ENCODE measurements at regions not wholly inside any gene's neighbourhood (a gene's known extent, or its start where the extent isn't known, plus 50 kb on each side); places are given as distances from the start of the nearest gene placed in this dataset.

DNA sequence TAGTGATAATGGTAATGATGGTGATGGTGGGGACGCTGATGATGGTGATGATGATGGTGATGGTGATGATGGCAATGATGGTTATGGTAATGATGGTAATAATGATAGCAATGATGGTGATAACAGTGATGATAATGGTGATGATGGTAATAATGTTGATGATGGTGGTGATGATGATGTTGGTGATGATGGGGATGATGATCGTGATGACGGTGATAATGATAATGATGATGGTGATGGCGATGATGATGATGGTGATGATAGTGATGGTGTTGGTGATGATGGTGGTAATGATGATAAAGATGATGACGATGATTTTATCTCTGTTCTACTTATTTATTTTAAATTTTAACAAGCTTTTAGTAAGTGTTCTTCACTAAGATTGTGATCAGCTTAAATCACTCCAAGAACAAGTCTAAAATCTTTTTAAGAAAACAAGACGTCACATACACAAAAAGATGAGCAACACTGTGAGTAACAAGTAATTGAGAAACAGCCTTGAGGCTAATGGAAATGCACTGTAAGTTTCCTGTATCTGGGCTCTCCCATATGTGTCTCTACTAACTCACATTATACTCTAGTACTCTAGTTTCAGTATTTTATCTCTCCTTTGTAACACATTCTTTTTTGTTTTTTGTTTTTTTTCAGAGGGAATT, 480.2 kb upstream of the PRKX start:
- TF ChIP-seq POLR2A (IDR thresholded peaks at IDR 0.05; ENCODE audit: low read depth, low read length) (no peak), CTCF (IDR thresholded peaks at IDR 0.05; ENCODE audit: extremely low read depth in 1 of 2, insufficient read depth in 1 of 2, low read depth in 1 of 2, low read length in 2 of 2) (no peak), EZH2 (IDR thresholded peaks at IDR 0.05; ENCODE audit: borderline replicate concordance, low read depth, low read length, severe bottlenecking) (no peak), FOS (IDR thresholded peaks at IDR 0.05; ENCODE audit: borderline replicate concordance, insufficient read depth, low read length) (no peak)
